GM18508 (cell line): ENCODE measurements at regions not wholly inside any gene's neighbourhood (a gene's known extent, or its start where the extent isn't known, plus 50 kb on each side); places are given as distances from the start of the nearest gene placed in this dataset.

Source experiments
- ATAC-seq: cut with Tn5 transposase; IDR thresholded peaks from one replicate; pipeline ENCODE4 v1.9.1; 2021; ENCODE audit warnings: moderate number of reproducible peaks; ENCODE audit not compliant: insufficient read depth, unreplicated experiment

DNA sequence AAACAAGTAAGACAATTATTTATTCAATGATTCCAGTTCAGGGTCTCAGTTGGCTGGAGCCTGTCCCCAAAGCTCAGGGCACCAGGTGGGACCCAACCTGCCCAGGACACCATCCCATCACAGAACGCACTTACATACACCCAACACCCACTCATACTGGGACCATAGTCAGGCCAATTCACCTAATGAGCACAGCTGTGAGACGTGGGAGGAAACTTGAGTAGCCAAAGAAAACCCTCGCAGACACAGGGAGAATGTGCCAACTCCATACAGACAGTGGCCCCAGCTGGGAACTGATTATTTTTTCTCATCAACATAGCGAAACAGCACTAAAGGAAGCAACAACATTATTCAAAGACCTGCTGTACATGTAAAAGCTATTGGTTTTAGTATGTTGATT lies 58.6 kb upstream of the DOK5 start:
- no peak for ATAC-seq

DNA sequence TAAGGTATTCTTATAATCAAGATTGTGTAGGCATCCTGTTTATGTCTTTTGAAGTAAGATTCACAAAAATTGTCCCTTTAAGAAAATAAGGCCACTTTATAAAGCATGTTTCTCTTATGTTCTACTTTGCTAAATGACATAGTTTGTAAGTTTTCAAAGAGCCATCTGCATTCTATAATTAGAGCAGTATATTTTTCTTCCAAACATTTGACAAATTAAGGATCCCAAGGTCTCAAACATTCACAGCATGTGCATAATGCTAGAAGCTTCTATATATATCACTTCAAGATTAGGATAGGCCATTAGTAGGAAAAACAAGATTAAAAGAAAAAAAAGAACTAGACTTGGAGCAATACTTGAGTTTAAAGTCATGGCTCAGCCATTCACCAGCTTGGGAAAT lies 55.9 kb upstream of the DOK5 start:
- ATAC-seq, result no peak
